H1 (cell line): ENCODE measurements at regions not wholly inside any gene's neighbourhood (a gene's known extent, or its start where the extent isn't known, plus 50 kb on each side); places are given as distances from the start of the nearest gene placed in this dataset.

ENCODE experiments used
- CTCF ChIA-PET: fragments of 300-600 bp; sonication (Branson Sonifier 250); formaldehyde crosslinking; loops from one replicate; lab custom pipeline; 2021; ENCODE audit not compliant: partially characterized antibody; lab: Charles Lee
- POLR2A ChIA-PET: fragments of 300-600 bp; sonication (Branson Sonifier 250); formaldehyde crosslinking; loops from one replicate; lab custom pipeline; 2021; ENCODE audit warnings: inconsistent platforms; ENCODE audit not compliant: partially characterized antibody; lab: Charles Lee
- DNase-seq, 2 experiments: peaks; one replicate each; pipeline versions ENCODE4 v3.0.0 to v3.0.0-alpha.2; 2010 to 2022; ENCODE audit warnings: low spot score in 2 of 2, low read depth in 1 of 2, mixed read lengths in 1 of 2
- FAIRE-seq: peaks from 2 replicates; lab custom pipeline; 2011; peaks lifted over from hg19 to GRCh38; lab: Jason Lieb, UNC
- H2AFZ ChIP-seq: 2 replicates; pipeline ENCODE4 v1.8.1; 2012; ENCODE audit warnings: low read length, inconsistent platforms
- H2AK5ac ChIP-seq: 2 replicates; pipeline ENCODE4 v1.6.1; 2013; ENCODE audit warnings: low read depth, low read length
- H2BK120ac ChIP-seq: replicated peaks from 2 replicates; pipeline ENCODE3; 2013; ENCODE audit warnings: low read depth, low read length, inconsistent platforms
- H2BK12ac ChIP-seq: 2 replicates; pipeline ENCODE4 v1.6.1; 2013; ENCODE audit warnings: low read depth, low read length
- H2BK15ac ChIP-seq: 2 replicates; pipeline ENCODE4 v1.6.1; 2013; ENCODE audit warnings: low read length
- H2BK20ac ChIP-seq: 2 replicates; pipeline ENCODE4 v1.6.1; 2013; ENCODE audit warnings: low read length
- H2BK5ac ChIP-seq: 2 replicates; pipeline ENCODE4 v1.6.1; 2013; ENCODE audit warnings: low read depth, low read length
- H3K14ac ChIP-seq: 2 replicates; pipeline ENCODE4 v1.6.1; 2013; ENCODE audit warnings: inconsistent platforms; ENCODE audit not compliant: insufficient read length
- H3K18ac ChIP-seq: 2 replicates; pipeline ENCODE4 v1.6.1; 2013; ENCODE audit warnings: low read length; ENCODE audit errors: extremely low read depth
- H3K23ac ChIP-seq: 2 replicates; pipeline ENCODE4 v1.6.1; 2013; ENCODE audit warnings: inconsistent platforms; ENCODE audit not compliant: insufficient read length
- H3K23me2 ChIP-seq: 2 replicates; pipeline ENCODE4 v1.6.1; 2013; ENCODE audit warnings: low read depth, low read length
- H3K27ac ChIP-seq: 2 replicates; pipeline ENCODE4 v1.6.1; 2011; ENCODE audit warnings: low read depth, low read length, inconsistent platforms
- H3K27me3 ChIP-seq, 4 experiments: replicated peaks in 1 of 4; 1 replicate in 1 of 4; 2 replicates in 3 of 4; pipeline versions ENCODE4 v1.6.1 to v1.8.1; 2011 to 2013; ENCODE audit warnings: low read length in 3 of 4, mild to moderate bottlenecking in 3 of 4, inconsistent platforms in 2 of 4, mixed read lengths in 2 of 4, moderate library complexity in 1 of 4; ENCODE audit not compliant: control insufficient read depth in 3 of 4, insufficient read depth in 3 of 4; ENCODE audit errors: extremely low read depth in 1 of 4
- H3K36me3 ChIP-seq, 4 experiments: 2 replicates each; pipeline versions ENCODE4 v1.6.1 to v1.8.1; 2011 to 2013; ENCODE audit warnings: mild to moderate bottlenecking in 4 of 4, low read length in 3 of 4, moderate library complexity in 2 of 4, control low read depth in 1 of 4, inconsistent platforms in 1 of 4; ENCODE audit not compliant: insufficient read depth in 4 of 4, control insufficient read depth in 2 of 4
- H3K4ac ChIP-seq: replicated peaks from 2 replicates; pipeline ENCODE3; 2013; ENCODE audit warnings: low read length, low read depth, mixed read lengths, inconsistent platforms; ENCODE audit not compliant: insufficient read length
- H3K4me1 ChIP-seq, 4 experiments: replicated peaks in 1 of 4; 1 replicate in 1 of 4; 2 replicates in 3 of 4; pipeline versions ENCODE4 v1.6.1 to v1.8.1; 2011 to 2013; ENCODE audit warnings: low read length in 3 of 4, inconsistent platforms in 2 of 4, mixed read lengths in 1 of 4; ENCODE audit not compliant: insufficient read depth in 4 of 4, control insufficient read depth in 3 of 4
- H3K4me2 ChIP-seq, 2 experiments: 2 replicates each; pipeline versions ENCODE4 v1.6.1 to v1.8.1; 2011 to 2013; ENCODE audit warnings: low read depth in 2 of 2, low read length in 2 of 2, control low read depth in 1 of 2, inconsistent platforms in 1 of 2, mild to moderate bottlenecking in 1 of 2; ENCODE audit not compliant: insufficient read depth in 1 of 2
- H3K4me3 ChIP-seq, 4 experiments: fragments of 200-600, 300-600 bp in 1 of 4; sonication (generic), shearing (Covaris generic), sonication (Bioruptor Twin) in 1 of 4; 2 replicates each; pipeline versions ENCODE4 v1.5.1 to v1.8.1; 2011 to 2016; ENCODE audit warnings: low read length in 4 of 4, low read depth in 3 of 4, control low read depth in 2 of 4, inconsistent platforms in 2 of 4, mild to moderate bottlenecking in 2 of 4, mixed read lengths in 1 of 4, moderate library complexity in 1 of 4; ENCODE audit not compliant: insufficient read depth in 2 of 4; ENCODE audit errors: extremely low read depth in 1 of 4
- H3K56ac ChIP-seq: replicated peaks from 2 replicates; pipeline ENCODE3; 2013; ENCODE audit warnings: low read depth, mild to moderate bottlenecking, mixed read lengths, low read length, inconsistent platforms; ENCODE audit not compliant: insufficient read length
- H3K79me1 ChIP-seq: 2 replicates; pipeline ENCODE4 v1.6.1; 2013; ENCODE audit warnings: low read depth, low read length, control low read depth
- H3K79me2 ChIP-seq, 2 experiments: 2 replicates each; pipeline versions ENCODE4 v1.6.1 to v1.8.1; 2012 to 2013; ENCODE audit warnings: low read length in 2 of 2, mild to moderate bottlenecking in 2 of 2, inconsistent platforms in 1 of 2; ENCODE audit not compliant: insufficient read depth in 2 of 2, control insufficient read depth in 1 of 2
- H3K9ac ChIP-seq, 4 experiments: replicated peaks in 1 of 4; 1 replicate in 1 of 4; 2 replicates in 3 of 4; pipeline versions ENCODE4 v1.6.1 to v1.8.1; 2011 to 2013; ENCODE audit warnings: low read depth in 3 of 4, low read length in 3 of 4, control low read depth in 2 of 4, mild to moderate bottlenecking in 2 of 4, moderate library complexity in 2 of 4, inconsistent platforms in 1 of 4; ENCODE audit errors: extremely low read depth in 1 of 4
- H3K9me3 ChIP-seq, 2 experiments: 2 replicates each; pipeline versions ENCODE4 v1.6.1 to v1.8.1; 2012 to 2013; ENCODE audit warnings: mild to moderate bottlenecking in 2 of 2, moderate library complexity in 2 of 2, control low read depth in 1 of 2, inconsistent platforms in 1 of 2, low read depth in 1 of 2, low read length in 1 of 2, mixed read lengths in 1 of 2; ENCODE audit not compliant: insufficient read depth in 2 of 2
- H4K20me1 ChIP-seq, 2 experiments: replicated peaks in 1 of 2; 2 replicates each; pipeline versions ENCODE3 to v1.8.1; 2011 to 2013; ENCODE audit warnings: inconsistent platforms in 2 of 2, low read length in 2 of 2, mild to moderate bottlenecking in 1 of 2; ENCODE audit not compliant: insufficient read depth in 2 of 2, control insufficient read depth in 1 of 2
- H4K5ac ChIP-seq: 2 replicates; pipeline ENCODE4 v1.6.1; 2013; ENCODE audit warnings: low read length, low read depth, mixed read lengths, inconsistent platforms; ENCODE audit not compliant: insufficient read length
- H4K8ac ChIP-seq: 2 replicates; pipeline ENCODE4 v1.8.0; 2013; ENCODE audit warnings: mild to moderate bottlenecking, moderate library complexity, low read length, inconsistent platforms; ENCODE audit not compliant: insufficient read depth; ENCODE audit errors: extremely low read depth
- H4K91ac ChIP-seq: replicated peaks from 2 replicates; pipeline ENCODE3; 2013; ENCODE audit warnings: low read length, mixed read lengths, inconsistent platforms; ENCODE audit not compliant: insufficient read length
- CBX8 ChIP-seq: fragments of 300-800, 300-1000 bp; sonication (generic); IDR thresholded peaks from 2 replicates; pipeline ENCODE4 v1.7.1; 2016; ENCODE audit warnings: low read depth, low read length, borderline replicate concordance
- NANOG ChIP-seq: IDR thresholded peaks from 2 replicates; pipeline ENCODE4 v1.6.1; 2011; ENCODE audit warnings: low read length, low read depth, mild to moderate bottlenecking, inconsistent platforms; ENCODE audit not compliant: insufficient read depth, poor library complexity, severe bottlenecking
- WGBS, 2 experiments: shearing (Covaris generic) in 1 of 2; methylation state at CpG; one replicate each; pipeline versions ENCODE4 v1.1.6 to v1.1.7; 2013 to 2015; ENCODE audit warnings: low lambda C conversion rate in 2 of 2, mixed read lengths in 2 of 2, inconsistent platforms in 1 of 2, low coverage in 1 of 2, missing lambda C conversion rate in 1 of 2; ENCODE audit not compliant: insufficient replicate concordance in 2 of 2, insufficient coverage in 1 of 2, insufficient read length in 1 of 2; ENCODE audit errors: extremely low coverage in 1 of 2, missing lambda C conversion rate in 1 of 2; 5-methylcytosine and 5-hydroxymethylcytosine counted together
- TF ChIP-seq, protein P1 (sequence below): IDR thresholded peaks from 2 replicates; pipeline ENCODE4 v1.6.1; 2011; ENCODE audit warnings: low read depth, mild to moderate bottlenecking, low read length; ENCODE audit not compliant: insufficient read depth

DNA sequence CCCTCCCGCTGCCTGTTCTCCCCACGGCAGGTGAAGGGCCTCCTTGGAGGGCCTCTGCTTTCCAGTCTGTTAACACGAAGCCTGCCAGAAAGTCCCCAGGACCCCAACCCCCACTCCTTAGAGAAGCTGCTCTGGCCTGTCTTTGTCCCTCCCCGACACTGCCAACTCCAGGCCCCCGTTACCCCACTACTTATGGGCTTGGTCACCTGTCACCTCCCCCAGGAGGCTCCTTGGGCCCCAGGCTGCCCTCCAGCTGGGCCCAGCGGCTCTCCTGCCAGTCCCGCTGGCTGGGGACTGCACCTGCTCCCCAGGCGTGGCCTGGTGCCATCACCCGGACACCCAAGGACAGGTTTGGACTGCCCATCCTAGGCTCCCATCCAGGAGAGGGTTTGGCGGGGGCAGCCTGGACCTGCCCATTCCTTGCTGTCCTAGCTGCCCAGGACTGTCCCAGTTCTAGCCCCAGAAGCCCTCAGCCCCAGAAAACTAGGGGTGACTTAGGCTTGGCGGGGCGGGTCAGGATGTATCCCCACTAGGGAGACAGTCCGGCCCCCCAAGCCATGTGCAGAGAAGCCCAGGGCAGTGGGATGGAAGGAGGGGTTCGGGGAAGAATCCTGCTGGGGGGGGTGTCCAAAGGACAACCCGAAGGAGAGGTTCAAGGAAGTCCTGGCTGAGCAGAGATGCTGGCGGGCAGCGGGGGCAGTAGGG lies 155.7 kb upstream of the C14orf180 start:
- CTCF ChIA-PET = interaction anchor here (0.6 to 1.7 kb wide), 4 partner anchors 50 to 479 kb away, joined by 3 to 7 read pairs (median 3); no protein-coding TSS in a partner anchor
- no peaks in the 10 kb centered on the region for H4K20me1 ChIP-seq
- H3K23ac ChIP-seq = no peak overlapping the region
- H2BK15ac ChIP-seq = no peak overlapping the region
- H3K4me3 ChIP-seq = no peak overlapping the region
- H3K9me3 ChIP-seq = no peaks in the 10 kb centered on the region
- H3K36me3 ChIP-seq = no peaks in the 10 kb centered on the region
- no peak overlapping the region for H3K4me2 ChIP-seq
- no peak overlapping the region for H3K14ac ChIP-seq
- no peak overlapping the region for H3K27ac ChIP-seq
- no peak overlapping the region for H4K91ac ChIP-seq
- H4K8ac ChIP-seq = no peak overlapping the region
- H2BK20ac ChIP-seq = no peak overlapping the region
- no peak overlapping the region for H2AFZ ChIP-seq
- no peak overlapping the region for H2BK5ac ChIP-seq
- FAIRE-seq (no peak), DNase-seq (peak in 1 of 2 experiments; percentile 41)
- H3K23me2 ChIP-seq = no peaks in the 10 kb centered on the region; the same call in 1 of the 2 replicates
- no peak overlapping the region for H2AK5ac ChIP-seq
- H3K4me1 ChIP-seq = peaks cover 0 to 4% (median 0%) of the 10 kb centered on the region in 4 experiments; a peak in 1 of 7 replicates
- no peak overlapping the region for H2BK120ac ChIP-seq
- H3K27me3 ChIP-seq = no peaks in the 10 kb centered on the region
- no peak overlapping the region for H3K56ac ChIP-seq
- no peaks in the 10 kb centered on the region for H3K79me1 ChIP-seq
- no peak overlapping the region for H2BK12ac ChIP-seq
- no peak overlapping the region for H3K18ac ChIP-seq
- H3K9ac ChIP-seq = no peak overlapping the region
- WGBS, 2 experiments = 88% methylated on average over 12 of the region's 17 CpGs; no CpG with 5 or more reads in 1 of the 2 experiments
- no peak overlapping the region for H4K5ac ChIP-seq
- H3K4ac ChIP-seq = no peak overlapping the region
- POLR2A ChIA-PET = no interaction called here
- no peaks in the 10 kb centered on the region for H3K79me2 ChIP-seq
- TF ChIP-seq NANOG (no peak), CBX8 (no peak)
- TF ChIP-seq, protein P1, sequence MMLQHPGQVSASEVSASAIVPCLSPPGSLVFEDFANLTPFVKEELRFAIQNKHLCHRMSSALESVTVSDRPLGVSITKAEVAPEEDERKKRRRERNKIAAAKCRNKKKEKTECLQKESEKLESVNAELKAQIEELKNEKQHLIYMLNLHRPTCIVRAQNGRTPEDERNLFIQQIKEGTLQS = no peak
